ENCODE measurements at regions not wholly inside any gene's neighbourhood (a gene's known extent, or its start where the extent isn't known, plus 50 kb on each side); places are given as distances from the start of the nearest gene placed in this dataset.

GRCh38 chr6:74901576-74901975 is 304.3 kb downstream of the COL12A1 start:
- Mint-ChIP-seq H3K27ac (no peak overlapping the region), H3K4me1 (no peaks in the 10 kb centered on the region), H3K9me3 (ENCODE audit: insufficient read depth) (peaks cover 7% of the 10 kb centered on the region), H3K4me3 (no peak overlapping the region), H3K27me3 (no peaks in the 10 kb centered on the region)
- intact Hi-C loops (cut with micrococcal nuclease): no loop called here
- H3K27ac ChIP-seq (ENCODE audit: low read length in 2 of 2): no peak overlapping the region
- no peaks in the 10 kb centered on the region for H3K79me2 ChIP-seq (ENCODE audit: control insufficient read depth, insufficient read depth, low read length)
- no peak overlapping the region for H3K4me2 ChIP-seq (replicated peaks; ENCODE audit: low read depth, low read length, poor library complexity, severe bottlenecking)
- no peak for TF ChIP-seq EZH2 (IDR thresholded peaks at IDR 0.05; ENCODE audit: borderline replicate concordance, insufficient read depth, low read depth, low read length, poor library complexity, severe bottlenecking)
- TF ChIP-seq CTCF (IDR thresholded peaks at IDR 0.05): no peak
- H3K4me1 ChIP-seq (ENCODE audit: control insufficient read depth in 2 of 2, insufficient read depth in 2 of 2, low read length in 2 of 2): no peaks in the 10 kb centered on the region
- ChIA-PET CTCF (no interaction called here), POLR2A (no interaction called here)
- H3K27me3 ChIP-seq (replicated peaks in 1 of 4; ENCODE audit: control extremely low read depth in 1 of 4, control insufficient read depth in 3 of 4, insufficient read depth in 4 of 4, low read length in 3 of 4): no peaks in the 10 kb centered on the region
- peaks cover 0 to 9% (median 2%) of the 10 kb centered on the region in 3 donors for H3K9me3 ChIP-seq (ENCODE audit: control extremely low read depth in 1 of 3, control insufficient read depth in 2 of 3, insufficient read depth in 1 of 3, low read length in 2 of 3)
- H3K36me3 ChIP-seq (replicated peaks in 1 of 2; ENCODE audit: control extremely low read depth in 1 of 2, control insufficient read depth in 1 of 2, extremely low read depth in 1 of 2, insufficient read depth in 2 of 2, low read length in 1 of 2): no peaks in the 10 kb centered on the region
- no CpG with 5 or more reads among the region's 3 CpGs for WGBS (ENCODE audit: insufficient coverage)
- H3K4me3 ChIP-seq (ENCODE audit: control extremely low read depth in 1 of 5, extremely low read depth in 1 of 5, insufficient read depth in 1 of 5, low read depth in 2 of 5, low read length in 4 of 5): no peak overlapping the region
- DNase-seq (no peak), ATAC-seq (ENCODE audit: low read depth) (no peak)
- H3K9ac ChIP-seq (ENCODE audit: low read length): no peak overlapping the region
- no peaks in the 10 kb centered on the region for H4K20me1 ChIP-seq (ENCODE audit: control insufficient read depth, insufficient read depth, low read length, poor library complexity, severe bottlenecking)
- H2AFZ ChIP-seq (ENCODE audit: insufficient read depth, low read depth, low read length, poor library complexity, severe bottlenecking): no peak overlapping the region

GRCh38 chr6:74899416-74899815 is 306.4 kb downstream of the COL12A1 start:
- Histone ChIP-seq H3K9ac (ENCODE audit: low read length) (no peak overlapping the region), H3K27ac (ENCODE audit: low read length in 2 of 2) (no peak overlapping the region), H2AFZ (ENCODE audit: insufficient read depth, low read depth, low read length, poor library complexity, severe bottlenecking) (no peak overlapping the region), H3K4me2 (replicated peaks; ENCODE audit: low read depth, low read length, poor library complexity, severe bottlenecking) (no peak overlapping the region), H3K4me1 (ENCODE audit: control insufficient read depth in 2 of 2, insufficient read depth in 2 of 2, low read length in 2 of 2) (no peaks in the 10 kb centered on the region), H3K36me3 (replicated peaks in 1 of 2; ENCODE audit: control extremely low read depth in 1 of 2, control insufficient read depth in 1 of 2, extremely low read depth in 1 of 2, insufficient read depth in 2 of 2, low read length in 1 of 2) (no peaks in the 10 kb centered on the region), H3K27me3 (replicated peaks in 1 of 4; ENCODE audit: control extremely low read depth in 1 of 4, control insufficient read depth in 3 of 4, insufficient read depth in 4 of 4, low read length in 3 of 4) (no peaks in the 10 kb centered on the region), H3K9me3 (ENCODE audit: control extremely low read depth in 1 of 3, control insufficient read depth in 2 of 3, insufficient read depth in 1 of 3, low read length in 2 of 3) (peaks cover 0 to 9% (median 2%) of the 10 kb centered on the region in 3 donors), H4K20me1 (ENCODE audit: control insufficient read depth, insufficient read depth, low read length, poor library complexity, severe bottlenecking) (no peaks in the 10 kb centered on the region), H3K4me3 (ENCODE audit: control extremely low read depth in 1 of 5, extremely low read depth in 1 of 5, insufficient read depth in 1 of 5, low read depth in 2 of 5, low read length in 4 of 5) (no peak overlapping the region), H3K79me2 (ENCODE audit: control insufficient read depth, insufficient read depth, low read length) (no peaks in the 10 kb centered on the region)
- CTCF ChIA-PET: no interaction called here
- POLR2A ChIA-PET: no interaction called here
- TF ChIP-seq EZH2 (IDR thresholded peaks at IDR 0.05; ENCODE audit: borderline replicate concordance, insufficient read depth, low read depth, low read length, poor library complexity, severe bottlenecking) (no peak), CTCF (IDR thresholded peaks at IDR 0.05) (no peak)
- 78% methylated on average over 3 of the region's 4 CpGs for WGBS (ENCODE audit: insufficient coverage)
- no peak for DNase-seq
- Mint-ChIP-seq H3K4me3 (no peak overlapping the region), H3K27me3 (no peaks in the 10 kb centered on the region), H3K27ac (no peak overlapping the region), H3K4me1 (no peaks in the 10 kb centered on the region), H3K9me3 (ENCODE audit: insufficient read depth) (peaks cover 7% of the 10 kb centered on the region)
- ATAC-seq (ENCODE audit: low read depth): no peak
- intact Hi-C loops (cut with micrococcal nuclease): no loop called here
